K562 (cell line): ENCODE measurements at regions not wholly inside any gene's neighbourhood (a gene's known extent, or its start where the extent isn't known, plus 50 kb on each side); places are given as distances from the start of the nearest gene placed in this dataset.

Source experiments
- SRF ChIP-seq, 2 experiments: fragments of 250-450, 450-650 bp in 1 of 2; sonication (Bioruptor Pico) in 1 of 2; sonication (generic) in 1 of 2; formaldehyde crosslinking; IDR thresholded peaks; 2 replicates each; pipeline versions ENCODE4 v1.5.0 to v1.5.1; 2020 to 2022; ENCODE audit warnings: mild to moderate bottlenecking in 1 of 2, missing genetic modification reagents in 1 of 2
- USF1 ChIP-seq: sonication (generic); formaldehyde crosslinking; IDR thresholded peaks from 2 replicates; pipeline ENCODE4 v1.9.0; 2022; ENCODE audit warnings: mild to moderate bottlenecking, missing genetic modification reagents
- ZEB2 ChIP-seq: fragments of 450-650 bp; IDR thresholded peaks from 2 replicates; pipeline ENCODE4 v1.6.1; 2016
- ZNF445 ChIP-seq: fragments of 250-450 bp; sonication (Bioruptor Pico); IDR thresholded peaks from 2 replicates; pipeline ENCODE4 v1.4.0; 2020; ENCODE audit warnings: low read depth, mild to moderate bottlenecking, moderate library complexity

GRCh38 chr1:25004355-25004754, 74.3 kb upstream of the RUNX3 start:
- TF ChIP-seq USF1 (CRISPR knock-in tag) (no peak), ZEB2 (no peak), ZNF445 (no peak), SRF (CRISPR knock-in tag; IDR thresholded peaks at IDR 0.05) (no peak)
